NB4 (cell line): ENCODE measurements at regions not wholly inside any gene's neighbourhood (a gene's known extent, or its start where the extent isn't known, plus 50 kb on each side); places are given as distances from the start of the nearest gene placed in this dataset.

Experiments
- CTCF ChIP-seq: IDR thresholded peaks from one replicate; pipeline ENCODE4 v1.5.1; 2012; ENCODE audit warnings: low read depth, low read length
- MAX ChIP-seq: IDR thresholded peaks from 2 replicates; pipeline ENCODE4 v1.6.1; 2011; ENCODE audit warnings: low read depth, low read length
- POLR2A ChIP-seq: IDR thresholded peaks from 2 replicates; pipeline ENCODE4 v1.6.1; 2011; ENCODE audit warnings: mild to moderate bottlenecking; ENCODE audit not compliant: insufficient read length; ENCODE audit errors: extremely low read depth

DNA sequence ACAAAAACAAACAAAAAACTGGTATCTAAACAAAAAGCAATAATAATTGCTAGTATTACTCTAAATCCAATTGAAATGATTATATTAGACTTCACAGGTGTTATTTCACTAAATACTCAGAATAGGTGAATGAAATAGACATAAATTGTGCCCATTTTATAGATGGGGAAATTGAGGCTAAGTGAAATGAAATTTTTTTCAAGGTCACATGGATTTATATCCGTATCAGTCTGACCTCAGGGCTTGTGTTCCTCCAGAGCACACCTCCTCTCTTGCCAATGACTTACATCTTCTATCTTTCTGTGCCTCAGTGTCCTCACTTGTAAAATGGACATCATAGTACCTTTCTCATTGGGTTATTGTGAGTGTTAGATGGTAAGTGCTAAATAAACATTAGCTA is 72.3 kb downstream of the GP2 start:
- TF ChIP-seq POLR2A (no peak), CTCF (no peak), MAX (no peak)
